Lower lobe of right lung (tissue), 2 donors: ENCODE measurements at regions not wholly inside any gene's neighbourhood (a gene's known extent, or its start where the extent isn't known, plus 50 kb on each side); places are given as distances from the start of the nearest gene placed in this dataset.

ENCODE experiments used
- ATAC-seq, 2 donors: fragments of 200-7000 bp; cut with Tn5 transposase; one replicate each; pipeline ENCODE4 v1.9.1; 2020 to 2022; ENCODE audit warnings: mild to moderate bottlenecking in 2 of 2, moderate library complexity in 2 of 2
- DNase-seq: peaks from one replicate; pipeline ENCODE4 v3.0.0-alpha.2; 2020
- H3K27ac ChIP-seq: fragments of 200-600 bp; one replicate; pipeline ENCODE4 v1.8.0; 2022
- H3K27me3 ChIP-seq: fragments of 200-600 bp; one replicate; pipeline ENCODE4 v1.8.0; 2022; ENCODE audit warnings: low read depth
- H3K36me3 ChIP-seq: fragments of 200-600 bp; one replicate; pipeline ENCODE4 v1.8.0; 2022; ENCODE audit warnings: mild to moderate bottlenecking
- H3K4me1 ChIP-seq: fragments of 200-600 bp; one replicate; pipeline ENCODE4 v1.8.0; 2022
- H3K4me3 ChIP-seq: fragments of 200-600 bp; one replicate; pipeline ENCODE4 v1.8.0; 2022; ENCODE audit warnings: mild to moderate bottlenecking
- H3K9me3 ChIP-seq: fragments of 200-600 bp; one replicate; pipeline ENCODE4 v1.8.0; 2022
- intact Hi-C: fragments of 100-400 bp; cut with DNase I; formaldehyde crosslinking; loops from one replicate; pipeline ENCODE4 v1.11.0; 2022
- TF ChIP-seq, protein P1 (sequence below): fragments of 200-600 bp; IDR thresholded peaks from one replicate; pipeline ENCODE4 v1.8.0; 2022; ENCODE audit warnings: antibody characterized with exemption, mild to moderate bottlenecking
- donor health status: DM: no; HTN: yes; CAD: no; lungs with severe emphysema.

- no peak overlapping the region for H3K4me3 ChIP-seq
- H3K27me3 ChIP-seq, result no peaks in the 10 kb centered on the region
- intact Hi-C loops, result no loop called here
- ATAC-seq, result no peak
- no peak overlapping the region for H3K27ac ChIP-seq
- no peak for DNase-seq
- no peaks in the 10 kb centered on the region for H3K36me3 ChIP-seq
- H3K4me1 ChIP-seq, result no peaks in the 10 kb centered on the region
- TF ChIP-seq, protein P1, sequence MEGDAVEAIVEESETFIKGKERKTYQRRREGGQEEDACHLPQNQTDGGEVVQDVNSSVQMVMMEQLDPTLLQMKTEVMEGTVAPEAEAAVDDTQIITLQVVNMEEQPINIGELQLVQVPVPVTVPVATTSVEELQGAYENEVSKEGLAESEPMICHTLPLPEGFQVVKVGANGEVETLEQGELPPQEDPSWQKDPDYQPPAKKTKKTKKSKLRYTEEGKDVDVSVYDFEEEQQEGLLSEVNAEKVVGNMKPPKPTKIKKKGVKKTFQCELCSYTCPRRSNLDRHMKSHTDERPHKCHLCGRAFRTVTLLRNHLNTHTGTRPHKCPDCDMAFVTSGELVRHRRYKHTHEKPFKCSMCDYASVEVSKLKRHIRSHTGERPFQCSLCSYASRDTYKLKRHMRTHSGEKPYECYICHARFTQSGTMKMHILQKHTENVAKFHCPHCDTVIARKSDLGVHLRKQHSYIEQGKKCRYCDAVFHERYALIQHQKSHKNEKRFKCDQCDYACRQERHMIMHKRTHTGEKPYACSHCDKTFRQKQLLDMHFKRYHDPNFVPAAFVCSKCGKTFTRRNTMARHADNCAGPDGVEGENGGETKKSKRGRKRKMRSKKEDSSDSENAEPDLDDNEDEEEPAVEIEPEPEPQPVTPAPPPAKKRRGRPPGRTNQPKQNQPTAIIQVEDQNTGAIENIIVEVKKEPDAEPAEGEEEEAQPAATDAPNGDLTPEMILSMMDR, result no peak
- H3K9me3 ChIP-seq, result no peaks in the 10 kb centered on the region
Measured at GRCh38 chr21:35962917-35963316, 97.4 kb downstream of the SETD4 start.

- TF ChIP-seq, protein P1, result no peak
- intact Hi-C loops, result no loop called here
- ATAC-seq, result no peak
Measured at GRCh38 chr21:35954066-35954465, 106.3 kb downstream of the SETD4 start.

DNA sequence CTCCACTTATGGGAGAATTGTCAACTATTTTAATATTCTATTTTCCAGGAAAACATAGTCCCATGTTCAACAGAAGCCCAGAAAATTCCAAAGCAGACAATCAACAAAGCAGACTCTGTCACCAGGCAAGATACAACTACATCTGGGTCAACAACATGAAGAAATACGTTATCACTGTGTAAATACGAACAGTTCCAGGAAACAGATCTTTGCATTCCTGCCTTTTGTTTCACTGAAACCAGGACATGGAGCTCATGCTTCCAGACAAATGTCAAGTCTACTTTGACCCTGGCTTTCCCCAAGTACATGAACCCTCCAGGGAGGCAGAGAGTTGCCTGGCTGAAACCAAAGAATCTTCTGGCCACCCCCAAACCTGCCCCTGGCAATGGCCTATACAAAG is 106.7 kb downstream of the SETD4 start:
- H3K27ac ChIP-seq, result no peak overlapping the region
- no peak for DNase-seq
- H3K36me3 ChIP-seq, result no peaks in the 10 kb centered on the region
- no peaks in the 10 kb centered on the region for H3K4me1 ChIP-seq
- TF ChIP-seq, protein P1, result no peak
- intact Hi-C loops, result no loop called here
- H3K27me3 ChIP-seq, result no peaks in the 10 kb centered on the region
- H3K9me3 ChIP-seq, result no peaks in the 10 kb centered on the region
- no peak overlapping the region for H3K4me3 ChIP-seq
- ATAC-seq, result peak; percentile 34 to 43

More at GRCh38 chr21:35954066-35954465, 106.3 kb downstream of the SETD4 start:
- no peaks in the 10 kb centered on the region for H3K36me3 ChIP-seq
- H3K9me3 ChIP-seq, result no peaks in the 10 kb centered on the region
- DNase-seq, result no peak
- no peaks in the 10 kb centered on the region for H3K4me1 ChIP-seq
- no peaks in the 10 kb centered on the region for H3K27me3 ChIP-seq
- no peak overlapping the region for H3K27ac ChIP-seq
- H3K4me3 ChIP-seq, result no peak overlapping the region

GRCh38 chr21:35952651-35953340 is 107.5 kb downstream of the SETD4 start:
- DNase-seq (no peak), ATAC-seq (no peak)
- no peaks in the 10 kb centered on the region for H3K27me3 ChIP-seq
- TF ChIP-seq, protein P1, result no peak
- intact Hi-C loops, result no loop called here
- H3K4me1 ChIP-seq, result no peaks in the 10 kb centered on the region
- H3K4me3 ChIP-seq, result no peak overlapping the region
- no peaks in the 10 kb centered on the region for H3K9me3 ChIP-seq
- H3K36me3 ChIP-seq, result no peaks in the 10 kb centered on the region
- H3K27ac ChIP-seq, result no peak overlapping the region

DNA sequence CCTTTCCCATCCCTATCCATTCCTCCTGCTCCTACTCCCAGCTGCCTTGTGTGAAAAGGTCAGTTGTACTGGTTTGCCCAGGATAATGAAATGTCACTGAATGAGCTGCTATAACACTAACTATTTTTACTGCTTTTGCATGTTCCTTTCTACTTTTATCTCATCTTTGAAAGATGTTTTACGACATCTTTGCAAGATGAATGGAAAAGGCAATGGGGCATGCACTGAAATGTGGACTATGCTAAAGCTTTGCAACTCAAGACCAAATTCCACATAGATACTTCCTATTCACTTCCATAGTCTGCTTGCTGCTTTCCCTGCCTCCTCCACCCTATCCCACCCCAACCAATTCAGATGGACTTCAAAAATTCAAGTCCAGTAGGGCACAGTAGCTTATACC is 111.3 kb downstream of the SETD4 start:
- intact Hi-C loops, result no loop called here
- no peak overlapping the region for H3K27ac ChIP-seq
- no peak overlapping the region for H3K4me3 ChIP-seq
- no peak for ATAC-seq
- TF ChIP-seq, protein P1, result no peak
- no peaks in the 10 kb centered on the region for H3K27me3 ChIP-seq
- no peaks in the 10 kb centered on the region for H3K36me3 ChIP-seq
- H3K4me1 ChIP-seq, result no peaks in the 10 kb centered on the region
- no peak for DNase-seq
- no peaks in the 10 kb centered on the region for H3K9me3 ChIP-seq
